ENCODE measurements at regions not wholly inside any gene's neighbourhood (a gene's known extent, or its start where the extent isn't known, plus 50 kb on each side); places are given as distances from the start of the nearest gene placed in this dataset.

- H3K4me2 ChIP-seq (ENCODE audit: low read depth, low read length), result no peak overlapping the region
- no peaks in the 10 kb centered on the region for H3K9me3 ChIP-seq (ENCODE audit: low read length)
- no peak overlapping the region for H3K9ac ChIP-seq (ENCODE audit: insufficient read depth, low read depth, low read length)
- no peak overlapping the region for H3K4me3 ChIP-seq (replicated peaks in 1 of 3; ENCODE audit: insufficient read depth in 1 of 3, low read depth in 2 of 3, low read length in 3 of 3)
- no peak overlapping the region for H2AFZ ChIP-seq (ENCODE audit: low read length)
- ATAC-seq (no peak), FAIRE-seq (no peak), DNase-seq (ENCODE audit: low spot score) (no peak)
- no peaks in the 10 kb centered on the region for H3K79me2 ChIP-seq (ENCODE audit: insufficient read depth, low read length)
- in situ Hi-C loops (cut with HindIII; ENCODE audit: extremely low pct_ligation_motif_present, low pct_unique_long_range_greater_than_20kb), result no loop called here
- no peaks in the 10 kb centered on the region; a peak in 1 of 5 replicates for H3K27me3 ChIP-seq (ENCODE audit: control insufficient read depth in 1 of 2, insufficient read depth in 2 of 2, low read length in 2 of 2)
- intact Hi-C loops (cut with micrococcal nuclease; ENCODE audit: unreplicated experiment), result no loop called here
- no peaks in the 10 kb centered on the region for H4K20me1 ChIP-seq (ENCODE audit: insufficient read depth, low read length)
- 2% methylated on average over 3 of the region's 3 CpGs for WGBS (ENCODE audit: low lambda C conversion rate)
- no peak overlapping the region for H3K27ac ChIP-seq (ENCODE audit: extremely low read length, insufficient read depth, low read length)
- no peak for TF ChIP-seq POLR2AphosphoS5 (IDR thresholded peaks at IDR 0.05; ENCODE audit: low read depth, low read length)
- no peak for TF ChIP-seq MEIS2 (CRISPR knock-in tag; IDR thresholded peaks at IDR 0.05)
- TF ChIP-seq ZFP91 (CRISPR knock-in tag; IDR thresholded peaks at IDR 0.05; ENCODE audit: borderline replicate concordance), result no peak
- no peak for TF ChIP-seq PCBP1 (IDR thresholded peaks at IDR 0.05; ENCODE audit: borderline replicate concordance, low read depth, low read length)
- TF ChIP-seq HMGXB4 (CRISPR knock-in tag; IDR thresholded peaks at IDR 0.05; ENCODE audit: borderline replicate concordance in 1 of 2, low read depth in 1 of 2), result no peak
- TF ChIP-seq RFX5 (IDR thresholded peaks at IDR 0.05; ENCODE audit: low read depth, low read length), result no peak
- no peak for TF ChIP-seq ZSCAN25 (CRISPR knock-in tag; IDR thresholded peaks at IDR 0.05)
- TF ChIP-seq SOX5 (CRISPR knock-in tag; IDR thresholded peaks at IDR 0.05; ENCODE audit: borderline replicate concordance), result no peak
- TF ChIP-seq ZNF660 (CRISPR knock-in tag; IDR thresholded peaks at IDR 0.05; ENCODE audit: borderline replicate concordance, low read depth), result no peak
- no peak for TF ChIP-seq SMYD3 (CRISPR knock-in tag; IDR thresholded peaks at IDR 0.05)
- TF ChIP-seq SPEN (CRISPR knock-in tag; IDR thresholded peaks at IDR 0.05; ENCODE audit: low read depth), result no peak
- TF ChIP-seq SKIL (CRISPR knock-in tag; IDR thresholded peaks at IDR 0.05; ENCODE audit: borderline replicate concordance), result no peak
- TF ChIP-seq DZIP1 (CRISPR knock-in tag; IDR thresholded peaks at IDR 0.05), result no peak
- no peak for TF ChIP-seq KLF15 (CRISPR knock-in tag; IDR thresholded peaks at IDR 0.05; ENCODE audit: borderline replicate concordance)
- TF ChIP-seq FOXP1 (IDR thresholded peaks at IDR 0.05), result no peak
- TF ChIP-seq FOXP1 (CRISPR knock-in tag; IDR thresholded peaks at IDR 0.05), result no peak
- no peak for TF ChIP-seq ZFAT (CRISPR knock-in tag; conservative IDR thresholded peaks at IDR 0.05)
- TF ChIP-seq CENPX (CRISPR knock-in tag; IDR thresholded peaks at IDR 0.05), result no peak
- BruUV-seq (replicated peaks), result no TSS peak
- CTCF ChIA-PET (ENCODE audit: low intra/inter-chr PET ratio, low total read pairs), result no interaction called here
- POLR2A ChIA-PET, result no interaction called here
- no peaks in the 10 kb centered on the region for H3K36me3 ChIP-seq (replicated peaks in 1 of 2; ENCODE audit: control insufficient read depth in 1 of 2, insufficient read depth in 2 of 2, low read length in 2 of 2)
- H3K4me1 ChIP-seq (ENCODE audit: insufficient read depth, low read length), result no peaks in the 10 kb centered on the region
These were observed 1214.0 kb downstream of the ROBO2 start for GRCh38 chr3:78253860-78254259.
